ENCODE measurements at regions not wholly inside any gene's neighbourhood (a gene's known extent, or its start where the extent isn't known, plus 50 kb on each side); places are given as distances from the start of the nearest gene placed in this dataset.

DNA sequence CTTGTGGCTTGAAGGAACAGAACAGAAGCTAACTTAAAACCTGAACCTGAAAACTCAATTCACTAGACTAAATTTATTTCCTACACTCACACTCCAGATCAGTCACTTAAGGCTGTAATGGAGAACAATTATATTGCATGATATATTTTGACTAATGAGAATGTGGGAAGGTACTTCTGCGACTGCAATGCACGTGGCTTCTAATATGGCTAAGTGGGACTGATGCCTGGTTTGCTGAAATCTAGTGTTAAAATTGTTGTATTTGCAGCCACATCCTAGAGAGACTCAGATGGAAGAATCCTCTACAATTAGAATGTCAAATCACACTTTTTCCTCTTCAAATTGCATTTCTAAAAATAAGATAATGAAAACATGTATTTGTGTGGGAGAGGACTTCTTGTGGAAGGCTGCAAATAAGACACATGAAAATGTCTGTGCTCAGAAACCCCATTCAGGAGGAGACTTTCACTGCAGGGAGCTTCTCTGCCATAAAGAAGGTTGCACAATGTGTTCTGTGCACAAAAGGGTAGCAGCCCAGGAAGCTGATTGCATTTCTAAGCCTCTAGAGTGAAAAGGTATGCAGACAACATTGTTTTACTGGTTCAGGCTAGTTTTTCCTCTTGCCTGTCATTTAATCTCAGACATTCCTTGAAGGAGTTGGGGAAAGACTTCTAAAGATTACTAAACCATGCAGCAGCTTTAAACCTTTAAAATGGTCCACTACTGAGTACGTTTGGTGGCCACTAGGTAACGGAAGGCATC is 224.3 kb downstream of the NEDD1 start:
- H3K4me3 ChIP-seq: no peak overlapping the region
- no peaks in the 10 kb centered on the region for H3K36me3 ChIP-seq
- TF ChIP-seq Cebpa-rat (IDR thresholded peaks at IDR 0.05): no peak
- no peaks in the 10 kb centered on the region for H3K4me1 ChIP-seq
- H3K27ac ChIP-seq: no peak overlapping the region
- no peak overlapping the region for H3K9ac ChIP-seq
- no peak overlapping the region for H3K4me2 ChIP-seq
- H3K9me3 ChIP-seq (replicated peaks in 1 of 11): no peaks in the 10 kb centered on the region
- H4K20me1 ChIP-seq: no peaks in the 10 kb centered on the region
- H3K27me3 ChIP-seq: no peaks in the 10 kb centered on the region

DNA sequence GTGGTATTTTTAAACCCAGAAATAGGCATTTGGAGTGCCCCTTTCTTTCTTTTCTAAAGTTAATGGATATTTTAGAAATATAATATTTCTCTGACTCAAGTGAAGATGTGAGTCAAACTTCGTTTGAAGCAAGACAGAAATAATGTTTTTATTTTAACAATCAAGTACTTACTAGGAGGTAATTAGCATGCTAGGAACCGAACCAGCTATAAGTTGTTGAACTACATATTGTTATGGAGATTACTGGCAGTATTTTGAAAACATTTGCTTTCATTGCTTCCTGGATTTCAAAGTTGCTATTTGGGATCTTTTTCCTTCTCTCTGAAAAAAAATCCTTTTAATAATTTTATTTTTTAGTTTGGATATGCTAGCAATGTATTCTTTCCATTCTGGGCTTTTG is 225.2 kb downstream of the NEDD1 start:
- Histone ChIP-seq H3K36me3 (no peaks in the 10 kb centered on the region), H3K27me3 (no peaks in the 10 kb centered on the region), H4K20me1 (no peaks in the 10 kb centered on the region), H3K4me1 (no peaks in the 10 kb centered on the region), H3K4me3 (no peak overlapping the region), H3K9ac (no peak overlapping the region), H3K27ac (no peak overlapping the region), H3K4me2 (no peak overlapping the region), H3K9me3 (replicated peaks in 1 of 11) (no peaks in the 10 kb centered on the region)
- TF ChIP-seq Cebpa-rat (IDR thresholded peaks at IDR 0.05): no peak

DNA sequence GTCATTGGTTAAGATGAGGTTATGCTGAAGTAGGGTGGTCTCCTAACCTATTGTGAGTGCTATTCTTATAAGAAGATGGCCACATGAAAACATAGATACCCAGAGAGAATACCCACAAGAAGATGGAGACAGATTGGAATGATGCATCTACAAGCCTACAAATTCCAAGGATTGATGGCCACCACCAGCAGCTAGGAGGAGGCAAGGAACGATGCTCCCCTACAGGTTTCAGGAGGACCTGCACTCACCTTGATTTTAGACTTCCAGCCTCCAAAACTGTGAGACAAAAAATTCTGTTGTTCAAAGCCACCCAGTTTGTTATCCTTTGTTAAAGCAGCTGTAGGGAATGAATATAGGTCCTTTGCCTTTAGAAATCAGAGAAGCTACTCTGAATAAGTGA is 227.4 kb downstream of the NEDD1 start:
- no peaks in the 10 kb centered on the region for H3K9me3 ChIP-seq (replicated peaks in 1 of 11)
- TF ChIP-seq Cebpa-rat (IDR thresholded peaks at IDR 0.05): no peak
- no peaks in the 10 kb centered on the region for H3K4me1 ChIP-seq
- H3K4me2 ChIP-seq: no peak overlapping the region
- H3K27ac ChIP-seq: no peak overlapping the region
- H3K4me3 ChIP-seq: no peak overlapping the region
- no peaks in the 10 kb centered on the region for H3K36me3 ChIP-seq
- H3K9ac ChIP-seq: no peak overlapping the region
- no peaks in the 10 kb centered on the region for H3K27me3 ChIP-seq
- H4K20me1 ChIP-seq: no peaks in the 10 kb centered on the region

DNA sequence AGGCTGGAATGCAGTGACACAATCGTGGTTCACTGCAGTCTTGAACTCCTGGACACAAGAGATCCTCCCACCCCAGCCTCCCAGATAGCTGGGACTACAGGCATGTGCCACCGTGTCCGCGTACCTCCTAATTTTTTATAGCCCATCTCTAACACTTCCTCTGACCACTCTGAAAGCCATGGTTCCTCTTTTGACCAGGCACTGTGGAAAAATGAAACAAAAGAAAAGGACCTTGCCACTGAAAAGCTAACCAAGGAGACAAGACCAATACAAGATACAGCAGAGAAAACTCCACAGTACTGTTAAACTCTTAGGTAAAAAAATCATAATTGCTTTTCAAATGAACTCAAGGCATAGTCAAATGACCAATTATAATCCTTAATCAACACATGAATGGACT is 233.3 kb downstream of the NEDD1 start:
- Histone ChIP-seq H3K27ac (no peak overlapping the region), H3K4me2 (peak overlapping the region in 2 of 11 experiments; percentile 20 to 30; a peak in 2 of 22 replicates), H4K20me1 (no peaks in the 10 kb centered on the region), H3K9ac (no peak overlapping the region), H3K9me3 (replicated peaks in 1 of 11) (no peaks in the 10 kb centered on the region), H3K4me1 (peaks cover 0 to 16% (median 3%) of the 10 kb centered on the region in 10 experiments; a peak in 9 of 20 replicates), H3K27me3 (no peaks in the 10 kb centered on the region), H3K36me3 (no peaks in the 10 kb centered on the region), H3K4me3 (no peak overlapping the region)
- no peak for TF ChIP-seq Cebpa-rat (IDR thresholded peaks at IDR 0.05)

DNA sequence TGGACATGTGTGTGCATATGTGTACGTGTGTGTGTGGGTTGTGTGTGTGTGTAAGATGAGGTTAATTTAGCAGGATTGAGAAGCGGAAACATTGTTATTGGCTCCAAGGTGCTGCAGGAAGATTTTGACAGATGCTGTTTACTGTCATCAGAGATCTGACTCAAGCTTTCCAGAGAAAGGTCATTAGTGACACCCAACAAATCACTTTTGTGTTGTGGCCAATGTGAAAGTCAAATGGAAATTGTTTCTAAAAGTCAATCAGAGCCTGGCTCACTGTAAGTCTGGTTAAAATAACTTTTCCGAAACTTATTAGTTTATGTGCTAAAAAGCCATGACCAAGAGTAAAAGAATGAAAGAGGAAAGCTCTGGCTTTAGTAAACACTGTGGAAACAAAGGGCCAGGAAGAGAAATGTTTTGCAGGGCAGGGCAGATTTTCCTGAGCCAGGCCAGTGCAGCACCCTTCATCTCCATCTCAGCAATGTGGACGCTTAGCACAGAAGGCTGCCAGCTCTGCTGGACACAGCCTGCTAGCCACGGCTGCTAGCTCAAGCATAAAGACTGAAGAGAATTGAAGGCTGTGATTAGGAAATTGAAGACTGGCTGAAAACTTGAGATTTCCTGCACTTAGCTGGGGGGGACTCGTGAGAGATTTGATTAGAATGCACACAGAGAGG is 235.8 kb downstream of the NEDD1 start:
- no peak overlapping the region for H3K9ac ChIP-seq
- H3K4me1 ChIP-seq: peaks cover 0 to 16% (median 3%) of the 10 kb centered on the region in 10 experiments; a peak in 9 of 20 replicates
- no peak overlapping the region for H3K27ac ChIP-seq
- H3K27me3 ChIP-seq: no peaks in the 10 kb centered on the region
- TF ChIP-seq Cebpa-rat (IDR thresholded peaks at IDR 0.05): no peak
- no peaks in the 10 kb centered on the region for H3K9me3 ChIP-seq (replicated peaks in 1 of 11)
- H3K4me3 ChIP-seq: no peak overlapping the region
- no peaks in the 10 kb centered on the region for H4K20me1 ChIP-seq
- H3K4me2 ChIP-seq: no peak overlapping the region
- H3K36me3 ChIP-seq: no peaks in the 10 kb centered on the region

DNA sequence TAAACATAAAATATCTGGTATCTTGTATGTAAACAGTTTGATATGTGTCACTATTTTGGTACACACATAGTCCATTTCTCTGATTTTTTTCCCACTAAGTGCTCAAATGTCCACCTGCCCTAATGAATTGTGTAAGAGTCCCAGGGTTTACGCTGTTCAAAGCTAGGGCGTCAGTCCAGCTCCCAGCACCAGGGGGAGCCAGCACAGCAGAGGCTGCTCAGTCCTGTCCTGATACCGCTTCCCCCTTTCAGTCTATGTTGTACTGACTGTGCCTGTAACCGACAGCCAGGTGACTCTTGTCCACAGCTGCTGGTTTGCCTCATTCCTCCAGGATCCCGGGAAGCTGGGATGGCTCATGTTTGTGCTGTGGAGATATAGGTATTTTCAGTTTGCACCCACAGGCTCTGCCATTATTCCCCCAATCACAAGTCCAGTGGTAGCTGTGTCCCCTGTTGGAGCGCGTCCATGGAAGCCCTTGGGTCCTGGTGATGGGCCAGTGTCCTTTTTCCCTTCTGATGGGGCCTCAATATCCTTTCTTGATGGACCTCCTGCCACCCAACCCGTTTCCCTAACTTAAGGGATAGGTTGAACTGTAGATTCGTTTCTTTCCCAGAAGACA is 242.0 kb downstream of the NEDD1 start:
- no peak overlapping the region for H3K9ac ChIP-seq
- no peak for TF ChIP-seq Cebpa-rat (IDR thresholded peaks at IDR 0.05)
- no peaks in the 10 kb centered on the region for H4K20me1 ChIP-seq
- no peak overlapping the region for H3K27ac ChIP-seq
- H3K9me3 ChIP-seq (replicated peaks in 1 of 11): no peaks in the 10 kb centered on the region
- H3K27me3 ChIP-seq: no peaks in the 10 kb centered on the region
- H3K36me3 ChIP-seq: no peaks in the 10 kb centered on the region
- no peak overlapping the region for H3K4me2 ChIP-seq
- no peak overlapping the region for H3K4me3 ChIP-seq
- H3K4me1 ChIP-seq: peaks cover 0 to 12% (median 2%) of the 10 kb centered on the region in 10 experiments; a peak in 8 of 20 replicates

DNA sequence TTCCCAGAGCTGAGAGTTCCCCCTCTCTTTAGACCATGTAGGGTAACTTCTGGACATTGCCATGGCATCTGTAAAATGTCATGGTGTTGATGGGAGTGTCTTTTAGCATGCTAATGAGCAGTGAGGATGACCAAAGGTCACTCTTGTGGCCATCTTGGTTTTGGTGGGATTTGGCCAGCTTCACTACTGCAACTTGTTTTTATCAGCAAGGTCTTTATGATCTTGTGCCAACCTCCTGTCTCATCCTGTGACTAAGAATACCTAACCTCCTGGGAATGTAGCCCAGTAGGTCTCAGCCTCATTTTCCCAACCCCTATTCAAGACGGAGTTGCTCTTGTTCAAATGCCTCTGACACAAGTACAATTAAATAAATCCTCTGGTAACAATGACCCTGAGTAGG is 244.4 kb downstream of the NEDD1 start:
- Histone ChIP-seq H3K4me2 (no peak overlapping the region), H3K27ac (no peak overlapping the region)
- no peak for TF ChIP-seq Cebpa-rat (IDR thresholded peaks at IDR 0.05)

DNA sequence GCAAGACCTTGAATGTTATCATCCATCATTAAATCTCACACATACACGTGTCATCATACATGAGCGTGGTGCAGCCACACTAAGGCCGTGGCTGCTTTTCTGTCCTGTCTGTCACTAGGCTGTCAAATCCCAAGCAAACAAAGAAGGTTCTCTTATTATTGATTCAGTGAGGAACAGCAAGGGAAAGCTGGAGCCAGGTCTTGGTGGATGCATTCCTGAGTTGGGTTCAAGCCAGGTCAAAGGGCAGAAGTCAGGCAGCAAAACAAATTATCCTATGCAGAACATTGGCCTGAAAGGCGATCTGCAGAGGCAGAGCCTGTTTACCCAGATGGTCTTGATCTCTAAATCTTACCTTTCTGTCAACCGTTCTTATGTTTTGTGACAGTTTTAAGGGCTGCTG is 252.3 kb downstream of the NEDD1 start:
- Histone ChIP-seq H3K4me1 (no peaks in the 10 kb centered on the region), H3K4me3 (no peak overlapping the region), H4K20me1 (no peaks in the 10 kb centered on the region), H3K27me3 (no peaks in the 10 kb centered on the region), H3K9me3 (replicated peaks in 1 of 11) (no peaks in the 10 kb centered on the region), H3K4me2 (no peak overlapping the region), H3K9ac (no peak overlapping the region), H3K27ac (no peak overlapping the region), H3K36me3 (no peaks in the 10 kb centered on the region)
- no peak for TF ChIP-seq Cebpa-rat (IDR thresholded peaks at IDR 0.05)

More for the DNA sequence above, 244.4 kb downstream of the NEDD1 start:
- Histone ChIP-seq H3K27me3 (no peaks in the 10 kb centered on the region), H3K9me3 (replicated peaks in 1 of 11) (no peaks in the 10 kb centered on the region), H3K4me3 (no peak overlapping the region), H4K20me1 (no peaks in the 10 kb centered on the region), H3K36me3 (no peaks in the 10 kb centered on the region), H3K4me1 (peaks cover 0 to 11% (median 0%) of the 10 kb centered on the region in 10 experiments; a peak in 6 of 20 replicates), H3K9ac (no peak overlapping the region)

DNA sequence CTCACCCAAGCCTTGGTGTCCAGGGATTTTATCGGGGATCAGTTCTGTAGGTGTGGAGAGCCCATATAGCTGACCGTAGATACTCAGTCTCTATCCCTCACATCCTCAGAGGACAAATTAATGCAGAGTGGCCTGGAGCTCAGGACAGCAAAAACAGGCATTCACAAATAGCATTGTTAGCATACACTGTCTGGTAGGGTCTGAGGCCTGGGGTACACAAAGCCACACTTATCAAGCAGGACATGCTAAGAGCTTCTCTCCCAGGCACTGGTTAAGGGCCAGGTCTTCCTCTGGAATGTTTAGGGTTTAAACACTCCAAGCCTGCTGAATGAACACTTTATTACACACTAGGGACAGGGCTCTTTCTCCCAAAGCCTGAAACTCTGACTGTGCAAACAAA is 253.2 kb downstream of the NEDD1 start:
- peaks cover 0 to 4% (median 0%) of the 10 kb centered on the region in 10 experiments; a peak in 2 of 20 replicates for H3K4me1 ChIP-seq
- no peak overlapping the region for H3K27ac ChIP-seq
- TF ChIP-seq Cebpa-rat (IDR thresholded peaks at IDR 0.05): no peak
- H3K4me3 ChIP-seq: no peak overlapping the region
- no peaks in the 10 kb centered on the region for H3K27me3 ChIP-seq
- H3K4me2 ChIP-seq: no peak overlapping the region
- H3K36me3 ChIP-seq: no peaks in the 10 kb centered on the region
- H3K9ac ChIP-seq: no peak overlapping the region
- no peaks in the 10 kb centered on the region for H4K20me1 ChIP-seq
- H3K9me3 ChIP-seq (replicated peaks in 1 of 11): no peaks in the 10 kb centered on the region

Measured in BLaER1 treated with 17β-estradiol and CSF1 and Interleukin-3, amounts not matched to agents 10 nM and 100 nM (cell line).